SJCRH30 (cell line): ENCODE measurements at regions not wholly inside any gene's neighbourhood (a gene's known extent, or its start where the extent isn't known, plus 50 kb on each side); places are given as distances from the start of the nearest gene placed in this dataset.
"Not testable (repeated sequence)": the region's sequence is repeated elsewhere in the genome, so short reads cannot be mapped to it uniquely, and the experiment has no call there.

Source experiments
- DNase-seq, 2 experiments: peaks; one replicate each; pipeline ENCODE4 v3.0.0-alpha.2; 2015 to 2020
- H3K27ac ChIP-seq: fragments of 250-450 bp; sonication (Bioruptor Pico); 2 replicates; pipeline ENCODE4 v1.5.1; 2020; ENCODE audit warnings: mild to moderate bottlenecking, moderate library complexity
- H3K27me3 ChIP-seq: fragments of 250-450 bp; sonication (Bioruptor Pico); 2 replicates; pipeline ENCODE4 v1.5.1; 2020; ENCODE audit warnings: mild to moderate bottlenecking, moderate library complexity
- H3K36me3 ChIP-seq: fragments of 250-450 bp; sonication (Bioruptor Pico); 2 replicates; pipeline ENCODE4 v1.5.1; 2020; ENCODE audit warnings: mild to moderate bottlenecking, moderate library complexity
- H3K4me1 ChIP-seq: fragments of 250-450 bp; sonication (Bioruptor Pico); 2 replicates; pipeline ENCODE4 v1.5.1; 2020; ENCODE audit warnings: mild to moderate bottlenecking, moderate library complexity
- H3K4me3 ChIP-seq: fragments of 250-450 bp; sonication (Bioruptor Pico); 2 replicates; pipeline ENCODE4 v1.5.1; 2020; ENCODE audit warnings: mild to moderate bottlenecking, moderate library complexity
- H3K9me3 ChIP-seq: fragments of 250-450 bp; sonication (Bioruptor Pico); replicated peaks from 2 replicates; pipeline ENCODE4 v1.5.1; 2020; ENCODE audit warnings: mild to moderate bottlenecking, moderate library complexity

DNA sequence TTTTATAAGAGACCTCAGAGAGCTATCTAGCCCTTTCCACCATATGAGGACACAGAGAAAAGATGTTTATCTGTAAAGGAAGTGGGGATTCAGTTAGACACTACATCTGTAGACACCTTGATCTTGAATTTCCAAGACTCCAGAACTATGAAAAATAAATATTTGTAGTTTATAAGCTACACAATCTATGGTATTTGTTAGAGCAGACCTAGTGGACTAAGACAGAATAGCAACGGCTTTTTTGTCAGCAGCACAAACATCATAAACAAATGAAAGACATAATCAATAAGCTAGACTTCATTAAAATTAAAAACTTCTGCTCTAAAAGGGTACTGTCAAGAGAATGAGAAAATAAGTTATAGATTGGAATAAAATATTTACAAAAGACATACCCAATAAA, 810.1 kb downstream of the FSCB start:
- no peak for DNase-seq
- no peaks in the 10 kb centered on the region for H3K27me3 ChIP-seq
- no peak overlapping the region for H3K27ac ChIP-seq
- no peaks in the 10 kb centered on the region for H3K36me3 ChIP-seq
- H3K4me3 ChIP-seq: no peak overlapping the region
- H3K9me3 ChIP-seq: no peaks in the 10 kb centered on the region
- no peaks in the 10 kb centered on the region for H3K4me1 ChIP-seq

DNA sequence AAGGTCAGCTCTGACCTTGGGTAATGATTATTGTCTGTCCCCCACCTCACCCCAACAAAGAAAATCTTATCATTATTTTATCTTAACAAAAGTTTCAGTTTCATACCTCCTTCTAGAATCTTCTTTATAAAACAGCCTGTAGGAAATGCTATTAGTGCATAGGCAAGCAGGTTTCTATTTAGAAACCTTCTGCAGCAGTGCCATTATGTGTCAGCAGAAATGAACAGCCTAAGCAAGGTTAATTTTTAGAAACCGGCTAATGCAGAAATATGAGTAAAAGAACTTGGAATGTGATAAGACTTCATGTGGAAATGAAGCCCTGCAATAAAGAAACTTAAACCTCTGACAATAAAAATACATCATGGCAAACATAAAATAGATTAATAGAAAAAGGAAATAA, 814.4 kb downstream of the FSCB start:
- Histone ChIP-seq H3K27me3 (no peaks in the 10 kb centered on the region), H3K27ac (no peak overlapping the region), H3K9me3 (no peaks in the 10 kb centered on the region), H3K4me1 (no peaks in the 10 kb centered on the region; the same call in 1 of the 2 replicates), H3K4me3 (no peak overlapping the region), H3K36me3 (no peaks in the 10 kb centered on the region)
- DNase-seq: no peak

- Histone ChIP-seq H3K9me3 (no peaks in the 10 kb centered on the region), H3K4me3 (no peak overlapping the region)
- no peak for DNase-seq
Observed at GRCh38 chr14:43687921-43688320, 819.2 kb downstream of the FSCB start.

DNA sequence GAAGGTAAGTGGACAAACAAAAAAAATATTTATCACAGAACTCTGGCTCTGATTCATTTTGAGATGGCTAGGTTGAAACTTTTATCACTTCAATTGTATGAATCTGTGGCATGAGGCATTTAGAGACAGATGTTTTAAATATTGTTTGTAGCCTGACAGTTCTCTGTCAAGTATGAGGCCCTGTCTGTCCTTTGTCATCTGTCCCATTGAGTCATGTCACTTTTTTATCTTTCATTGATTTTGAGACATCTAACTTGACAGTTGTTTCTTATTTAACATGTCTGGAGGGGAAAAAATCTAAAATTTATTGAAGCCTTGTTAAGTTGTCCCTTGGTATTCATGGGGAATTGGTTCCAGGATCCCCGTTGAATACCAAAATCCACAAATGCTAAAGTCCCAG, 829.5 kb downstream of the FSCB start:
- Histone ChIP-seq H3K36me3 (no peaks in the 10 kb centered on the region), H3K9me3 (no peaks in the 10 kb centered on the region), H3K27me3 (no peaks in the 10 kb centered on the region), H3K27ac (no peak overlapping the region), H3K4me3 (no peak overlapping the region), H3K4me1 (peaks cover 8% of the 10 kb centered on the region; the same call in 1 of the 2 replicates)
- DNase-seq: no peak

More at GRCh38 chr14:43687921-43688320, 819.2 kb downstream of the FSCB start:
- Histone ChIP-seq H3K4me1 (no peaks in the 10 kb centered on the region; the same call in 1 of the 2 replicates), H3K27ac (no peak overlapping the region), H3K27me3 (no peaks in the 10 kb centered on the region), H3K36me3 (no peaks in the 10 kb centered on the region)

- no peaks in the 10 kb centered on the region for H3K9me3 ChIP-seq
Observed at GRCh38 chr14:43674273-43674672, 832.8 kb downstream of the FSCB start.

GRCh38 chr14:43671716-43672485, 835.2 kb downstream of the FSCB start:
- H3K36me3 ChIP-seq: no peaks in the 10 kb centered on the region
- H3K4me1 ChIP-seq: peaks cover 16% of the 10 kb centered on the region; the same call in 1 of the 2 replicates
- DNase-seq: peak; percentile 39 to 63
- no peaks in the 10 kb centered on the region for H3K27me3 ChIP-seq
- H3K4me3 ChIP-seq: no peak overlapping the region
- no peaks in the 10 kb centered on the region for H3K9me3 ChIP-seq
- H3K27ac ChIP-seq: no peak overlapping the region

More at GRCh38 chr14:43674273-43674672, 832.8 kb downstream of the FSCB start:
- no peak for DNase-seq
- peaks cover 16% of the 10 kb centered on the region; the same call in 1 of the 2 replicates for H3K4me1 ChIP-seq
- no peak overlapping the region for H3K27ac ChIP-seq
- H3K36me3 ChIP-seq: no peaks in the 10 kb centered on the region
- H3K4me3 ChIP-seq: no peak overlapping the region
- no peaks in the 10 kb centered on the region for H3K27me3 ChIP-seq

DNA sequence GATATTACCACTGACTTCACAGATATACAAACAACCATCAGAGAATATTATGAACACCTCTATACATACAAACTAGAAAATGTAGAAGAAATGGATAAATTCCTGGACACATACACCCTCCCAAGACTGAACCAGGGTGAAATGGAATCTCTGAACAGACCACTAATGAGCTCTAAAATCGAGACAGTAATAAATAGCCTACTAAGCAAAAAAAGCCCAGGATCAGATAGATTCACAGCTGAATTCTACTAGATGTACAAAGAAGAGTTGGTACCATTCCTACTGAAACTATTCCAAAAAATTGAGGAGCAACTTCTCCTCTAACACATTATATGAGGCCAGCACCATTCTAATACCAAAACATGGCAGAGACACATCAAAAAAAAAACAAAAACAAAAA, 837.7 kb downstream of the FSCB start:
- Histone ChIP-seq H3K4me3 (no peak overlapping the region), H3K36me3 (no peaks in the 10 kb centered on the region), H3K4me1 (peaks cover 16% of the 10 kb centered on the region; the same call in 1 of the 2 replicates), H3K27ac (no peak overlapping the region), H3K9me3 (no peaks in the 10 kb centered on the region), H3K27me3 (no peaks in the 10 kb centered on the region)
- no peak for DNase-seq

DNA sequence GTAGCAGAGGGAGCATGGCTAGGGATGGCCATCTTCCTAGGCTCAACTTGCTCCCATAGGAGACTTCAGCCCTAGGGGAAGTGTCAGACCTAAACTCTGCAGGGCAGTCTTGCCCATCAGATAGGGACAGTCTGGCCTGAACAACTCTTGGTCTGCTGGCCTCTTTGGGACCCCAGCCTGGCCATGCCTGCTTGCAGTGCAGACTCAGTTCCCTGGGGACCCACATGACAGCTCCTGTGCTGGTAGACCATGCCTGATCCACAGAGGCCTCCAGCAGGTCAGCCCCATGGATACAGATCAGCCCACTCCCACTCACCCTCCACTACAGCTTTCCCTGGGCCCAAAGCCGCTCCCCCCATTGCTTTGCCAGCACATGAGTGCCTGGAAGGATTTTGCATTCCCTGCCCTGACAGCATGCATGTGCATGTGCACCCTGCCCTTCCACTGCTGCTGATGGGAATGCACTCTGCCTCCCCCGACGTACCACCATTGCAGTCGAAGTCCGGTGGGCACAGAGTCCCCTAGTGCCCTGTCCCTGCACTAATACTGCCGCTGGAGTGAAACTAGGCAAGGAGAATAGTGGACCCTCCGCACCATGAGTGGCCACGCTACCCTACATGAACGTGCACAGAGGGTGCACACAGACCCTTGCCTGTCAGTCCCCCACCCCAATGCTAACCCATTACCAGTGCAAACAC, 841.4 kb downstream of the FSCB start:
- no peaks in the 10 kb centered on the region for H3K27me3 ChIP-seq
- H3K4me1 ChIP-seq: no peaks in the 10 kb centered on the region
- H3K36me3 ChIP-seq: no peaks in the 10 kb centered on the region
- no peaks in the 10 kb centered on the region for H3K9me3 ChIP-seq
- no peak for DNase-seq
- no peak overlapping the region for H3K27ac ChIP-seq
- H3K4me3 ChIP-seq: no peak overlapping the region

DNA sequence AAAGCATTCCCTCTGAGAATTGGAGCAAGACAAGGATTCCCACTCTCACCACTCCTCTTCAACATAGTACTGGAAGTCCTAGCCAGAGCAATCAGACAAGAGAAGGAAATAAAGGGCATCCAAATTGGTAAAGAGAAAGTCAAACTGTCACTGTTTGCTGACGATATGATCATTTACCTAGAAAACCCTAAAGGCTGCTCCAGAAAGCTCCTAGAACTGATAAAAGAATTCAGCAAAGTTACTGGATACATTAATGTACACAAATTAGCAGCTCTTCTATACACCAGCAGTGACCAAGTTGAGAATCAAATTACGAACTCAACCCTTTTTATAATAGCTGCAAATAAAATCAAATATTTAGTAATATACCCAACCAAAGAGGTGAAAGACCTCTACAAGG, 851.9 kb downstream of the FSCB start:
- DNase-seq, H3K27me3 ChIP-seq, H3K36me3 ChIP-seq, H3K27ac ChIP-seq, H3K4me1 ChIP-seq, H3K4me3 ChIP-seq, H3K9me3 ChIP-seq: not testable (repeated sequence)

GRCh38 chr14:43651896-43652295, 855.2 kb downstream of the FSCB start:
- Histone ChIP-seq H3K4me1 (no peaks in the 10 kb centered on the region), H3K27ac (no peak overlapping the region), H3K27me3 (no peaks in the 10 kb centered on the region), H3K4me3 (no peak overlapping the region), H3K9me3 (peaks cover 3% of the 10 kb centered on the region; the same call in 1 of the 2 replicates), H3K36me3 (no peaks in the 10 kb centered on the region)
- peak; percentile 24 to 43 for DNase-seq

DNA sequence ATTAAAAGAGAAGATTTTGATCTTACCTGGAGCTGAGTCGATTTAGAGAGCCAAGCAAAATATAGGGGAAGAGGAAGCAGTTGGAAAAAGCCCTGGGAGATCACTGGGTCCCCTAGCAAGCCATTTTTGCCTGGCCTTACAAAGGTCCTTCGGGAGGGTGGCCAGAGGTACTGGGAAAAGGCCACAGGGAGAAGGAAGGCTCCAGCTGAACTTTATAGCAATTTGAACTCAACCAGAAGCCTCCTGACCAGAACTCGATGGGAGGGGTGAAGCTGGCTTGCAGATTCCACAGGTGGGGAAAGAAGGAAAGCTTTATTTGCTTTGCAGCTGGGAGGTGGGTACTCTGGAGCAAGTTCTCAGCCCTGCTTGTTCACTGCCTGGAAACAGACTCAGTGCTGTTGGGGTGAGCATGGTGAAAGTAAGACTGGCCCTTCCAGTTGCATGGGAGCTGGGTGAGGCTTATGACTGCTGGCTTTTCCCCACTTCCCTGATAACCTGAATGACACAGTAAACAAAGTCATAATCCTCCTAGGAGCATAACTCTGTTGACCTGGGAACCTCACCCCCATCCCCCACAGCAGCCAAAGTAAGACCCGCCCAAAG, 855.8 kb downstream of the FSCB start:
- no peak overlapping the region for H3K27ac ChIP-seq

GRCh38 chr14:43649508-43649907, 857.6 kb downstream of the FSCB start:
- H3K4me3 ChIP-seq: no peak overlapping the region
- H3K27me3 ChIP-seq: no peaks in the 10 kb centered on the region
- peaks cover 3% of the 10 kb centered on the region; the same call in 1 of the 2 replicates for H3K9me3 ChIP-seq
- no peaks in the 10 kb centered on the region for H3K36me3 ChIP-seq
- H3K27ac ChIP-seq: no peak overlapping the region
- H3K4me1 ChIP-seq: no peaks in the 10 kb centered on the region
- no peak for DNase-seq

More for the DNA sequence above, 855.8 kb downstream of the FSCB start:
- Histone ChIP-seq H3K4me1 (no peaks in the 10 kb centered on the region), H3K4me3 (no peak overlapping the region), H3K9me3 (peaks cover 3% of the 10 kb centered on the region; the same call in 1 of the 2 replicates), H3K27me3 (no peaks in the 10 kb centered on the region), H3K36me3 (no peaks in the 10 kb centered on the region)
- DNase-seq: no peak

- DNase-seq: peak; percentile 24 to 48
- Histone ChIP-seq H3K9me3 (no peaks in the 10 kb centered on the region), H3K27ac (no peak overlapping the region), H3K4me1 (no peaks in the 10 kb centered on the region), H3K27me3 (peaks cover 1% of the 10 kb centered on the region; the same call in 1 of the 2 replicates), H3K36me3 (no peaks in the 10 kb centered on the region), H3K4me3 (no peak overlapping the region)
Observed at GRCh38 chr14:43647302-43647701, 859.8 kb downstream of the FSCB start.

DNA sequence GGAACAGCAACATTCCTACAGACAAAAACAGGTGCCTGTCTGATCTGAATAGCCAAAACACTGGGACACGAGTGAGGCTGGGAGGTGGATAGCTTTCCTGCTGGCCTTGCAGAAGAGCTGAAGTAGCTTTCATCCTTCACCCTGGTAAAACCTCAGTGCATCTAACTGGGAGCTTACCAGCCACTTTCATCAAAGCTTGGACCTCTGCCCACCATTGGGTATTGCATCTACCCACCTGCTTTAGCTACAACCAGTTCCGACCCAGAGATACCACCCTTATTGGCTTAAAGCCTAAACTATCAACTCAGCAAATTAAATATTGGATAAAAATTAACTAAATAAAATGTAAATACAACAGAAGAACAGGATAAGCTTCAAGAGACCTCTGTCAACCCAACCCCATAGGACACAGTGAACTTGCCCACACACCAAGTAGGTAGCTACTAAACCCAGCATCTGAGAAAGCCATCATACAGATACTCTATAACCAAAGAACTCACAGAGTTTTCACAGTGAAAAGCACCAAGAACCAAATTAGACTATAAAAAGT, 866.3 kb downstream of the FSCB start:
- H3K4me3 ChIP-seq: no peak overlapping the region
- peaks cover 3% of the 10 kb centered on the region; the same call in 1 of the 2 replicates for H3K27me3 ChIP-seq
- no peak overlapping the region for H3K27ac ChIP-seq
- H3K4me1 ChIP-seq: no peaks in the 10 kb centered on the region
- no peaks in the 10 kb centered on the region for H3K9me3 ChIP-seq
- no peak for DNase-seq
- H3K36me3 ChIP-seq: no peaks in the 10 kb centered on the region

DNA sequence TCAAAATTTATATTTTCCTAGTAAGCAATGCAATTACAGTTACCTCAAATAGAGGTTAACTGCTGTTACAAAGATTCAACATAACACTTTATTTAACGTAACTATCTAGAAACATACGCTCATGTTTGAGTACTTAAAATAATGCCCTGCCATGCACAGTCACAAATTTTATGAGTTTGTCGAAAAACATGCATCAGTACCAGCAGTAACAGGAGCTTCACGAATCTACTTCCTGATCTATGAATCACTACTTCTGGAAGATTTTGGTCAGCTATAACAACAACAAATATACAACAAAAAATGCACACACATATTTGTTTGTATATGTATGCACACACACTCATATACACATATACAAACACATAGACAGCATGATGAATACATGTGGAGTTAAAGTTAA, 881.8 kb downstream of the FSCB start:
- Histone ChIP-seq H3K27me3 (no peaks in the 10 kb centered on the region), H3K27ac (no peak overlapping the region), H3K9me3 (no peaks in the 10 kb centered on the region), H3K4me3 (no peak overlapping the region), H3K36me3 (no peaks in the 10 kb centered on the region), H3K4me1 (no peaks in the 10 kb centered on the region)
- no peak for DNase-seq
